OCI-M1 (cell line): ENCODE measurements at regions not wholly inside any gene's neighbourhood (a gene's known extent, or its start where the extent isn't known, plus 50 kb on each side); places are given as distances from the start of the nearest gene placed in this dataset.

Source experiments
- DNase-seq: peaks from one replicate; lab custom pipeline; 2025; lab: John Stamatoyannopoulos, UW

DNA sequence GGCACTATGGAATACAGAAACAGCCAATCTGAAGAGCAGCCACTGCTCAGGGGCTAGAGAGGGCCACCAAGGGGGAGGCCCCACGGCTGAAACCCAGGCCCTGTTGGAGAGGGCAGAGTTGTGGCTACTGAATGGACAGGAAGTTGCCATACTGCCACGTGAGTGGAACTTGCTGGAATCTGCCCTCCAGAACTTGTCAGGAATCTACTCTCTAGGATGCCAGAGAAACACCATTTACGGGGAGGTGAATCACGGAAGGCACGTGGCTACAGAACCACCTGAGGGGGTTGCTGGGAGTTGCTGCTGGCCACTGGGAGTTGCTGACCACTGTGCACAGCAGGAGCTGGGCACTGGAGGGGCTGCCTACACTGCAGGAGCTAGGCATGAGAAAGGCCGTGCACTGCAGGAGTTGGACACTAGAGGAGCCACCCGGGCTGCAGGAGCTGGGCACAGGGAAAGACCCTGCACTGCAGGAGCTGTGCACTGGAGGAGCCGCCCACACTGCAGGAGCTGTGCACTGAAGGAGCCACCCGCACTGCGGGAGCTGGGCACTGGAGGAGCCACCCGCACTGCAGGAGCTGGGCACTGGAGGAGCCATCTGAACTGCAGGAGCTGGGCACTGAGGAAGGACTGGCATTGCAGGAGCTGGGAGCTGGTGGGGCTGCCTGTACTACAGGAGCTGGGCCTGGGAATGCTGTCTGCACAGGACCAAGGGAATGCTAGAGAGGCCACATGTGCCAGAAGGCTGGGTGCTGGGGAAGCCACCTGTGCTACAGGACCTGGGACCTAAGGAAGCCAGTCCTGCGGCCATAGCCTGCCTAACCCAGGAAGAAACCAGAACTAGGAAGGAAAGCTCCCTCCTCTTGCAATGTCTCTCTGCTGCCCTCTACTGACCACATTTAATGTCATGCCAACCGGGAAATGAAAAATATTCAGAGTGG lies 343.4 kb downstream of the MATN1 start:
- peak; percentile 79 for DNase-seq

DNA sequence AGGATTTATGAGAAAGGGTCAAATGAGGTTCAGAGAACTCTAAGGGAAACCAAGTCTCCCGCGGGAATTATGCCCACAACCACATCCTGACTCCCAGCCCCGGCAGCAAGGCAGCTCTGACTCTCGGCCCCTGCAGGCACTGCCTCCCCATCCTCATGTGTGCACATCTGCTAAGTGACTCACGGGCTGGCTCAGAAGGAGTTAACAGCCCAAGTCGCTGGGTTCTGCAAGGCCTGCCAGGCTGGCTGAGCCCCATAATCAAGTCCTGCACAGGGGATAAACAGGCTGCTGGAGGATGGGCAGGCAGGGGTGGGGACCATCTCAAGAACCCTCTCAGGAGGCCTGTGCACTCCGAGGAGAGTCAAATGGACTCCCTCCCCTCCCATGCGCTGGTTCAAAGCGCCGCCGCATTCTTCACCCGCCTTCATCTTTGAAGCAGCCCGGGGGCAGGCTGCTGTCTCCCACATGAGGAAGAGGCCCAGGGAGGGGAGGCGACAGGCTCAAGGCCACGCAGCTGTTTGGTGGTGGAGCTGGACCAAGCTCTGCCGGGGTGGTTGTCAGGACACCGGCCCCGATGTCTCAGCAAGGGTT lies 344.3 kb downstream of the MATN1 start:
- DNase-seq: no peak

DNA sequence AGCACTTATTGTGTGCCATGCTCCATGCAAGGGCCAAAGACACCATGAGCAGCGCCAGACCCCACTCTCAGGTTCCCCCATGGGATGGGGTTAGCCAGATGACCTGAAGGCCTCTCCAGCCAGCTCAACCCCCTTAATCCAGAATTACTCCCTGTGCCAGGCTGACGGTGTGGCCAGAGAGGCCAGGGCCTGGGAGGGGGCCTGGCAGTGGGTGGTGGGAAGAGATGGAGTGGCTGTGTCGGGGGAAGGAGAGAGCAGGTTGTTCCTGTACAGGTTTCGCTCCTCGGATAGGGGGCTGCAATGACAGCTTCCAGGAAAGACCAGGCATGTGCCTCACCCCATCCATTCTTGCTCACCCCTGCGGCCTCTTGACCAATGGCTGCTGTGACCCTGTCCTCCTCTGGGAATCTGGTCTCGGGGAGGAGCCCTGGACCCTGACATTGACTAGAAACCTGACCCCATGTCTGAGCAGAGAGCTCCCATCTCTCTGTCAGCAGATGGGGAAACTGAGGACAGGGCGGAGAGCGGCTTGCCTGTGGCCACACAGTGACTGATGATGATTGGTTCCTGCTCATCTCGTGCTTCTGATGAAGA lies 345.3 kb downstream of the MATN1 start:
- no peak for DNase-seq

DNA sequence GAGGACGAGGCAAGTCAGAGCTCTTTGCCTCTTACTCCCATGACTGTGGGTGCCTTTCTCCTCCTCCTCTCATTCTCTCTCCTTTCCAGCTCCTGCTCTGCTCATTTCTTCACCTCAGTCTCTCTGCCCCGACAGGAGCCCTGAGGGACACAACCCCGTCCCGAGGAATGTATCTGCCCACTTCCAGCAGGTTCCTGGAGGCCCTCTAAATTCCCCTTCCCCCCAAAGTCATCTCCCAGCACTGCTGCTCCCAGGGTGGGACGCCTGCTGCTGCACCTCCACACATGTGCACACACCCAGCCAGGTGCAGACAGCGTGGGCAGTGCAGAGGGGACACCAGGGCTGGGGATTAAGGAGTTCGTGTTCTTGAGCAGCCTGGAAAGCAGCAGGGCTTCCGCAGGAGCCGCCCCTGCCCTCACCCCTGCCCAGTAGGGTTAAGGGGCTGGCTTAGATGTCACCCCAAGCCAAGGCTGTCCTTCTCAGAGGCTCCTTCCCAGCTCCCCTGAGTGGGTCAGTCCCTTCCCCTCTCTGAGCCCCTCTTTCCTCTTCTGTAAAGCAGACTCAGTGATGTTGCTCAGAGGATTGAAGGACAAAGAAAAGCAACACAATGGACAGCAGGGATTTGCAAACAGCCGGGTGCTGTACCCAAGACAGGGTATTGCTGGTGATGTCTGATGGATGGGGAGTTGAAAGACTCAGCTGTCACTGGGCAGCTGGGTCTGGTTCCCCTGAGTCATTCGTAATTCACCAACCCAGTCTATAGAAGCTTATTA lies 346.0 kb downstream of the MATN1 start:
- no peak for DNase-seq

DNA sequence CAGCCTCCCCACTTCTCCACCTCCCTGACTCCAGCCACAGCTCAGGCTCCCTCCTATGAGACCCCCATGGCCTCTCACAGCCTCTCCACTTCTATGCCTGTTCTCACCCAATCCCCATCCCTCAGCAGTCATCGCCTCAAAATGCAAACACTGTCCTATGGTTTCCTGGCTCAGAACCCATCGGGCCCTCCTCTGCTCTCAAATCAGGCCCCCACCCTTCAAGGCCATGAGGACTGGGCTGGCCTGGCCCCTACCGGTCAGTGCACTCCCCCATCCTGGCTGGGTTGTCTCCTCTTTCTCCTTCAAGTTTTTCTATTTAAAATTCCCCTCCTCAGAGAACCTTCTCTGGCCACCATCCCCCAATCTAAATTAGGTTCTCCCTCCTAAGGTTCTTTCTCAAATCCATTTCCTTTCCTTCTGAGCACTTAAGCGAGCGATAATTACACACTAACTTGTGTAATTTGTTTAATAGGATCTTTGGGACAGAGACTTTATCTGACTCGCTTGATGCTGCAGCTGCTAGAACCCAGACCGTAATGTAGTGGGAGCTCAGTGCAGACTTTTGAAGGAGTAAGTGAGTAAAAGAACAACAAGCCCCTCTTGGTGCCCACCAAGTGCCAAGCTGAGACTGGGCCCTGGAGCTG lies 347.2 kb downstream of the MATN1 start:
- DNase-seq: no peak

DNA sequence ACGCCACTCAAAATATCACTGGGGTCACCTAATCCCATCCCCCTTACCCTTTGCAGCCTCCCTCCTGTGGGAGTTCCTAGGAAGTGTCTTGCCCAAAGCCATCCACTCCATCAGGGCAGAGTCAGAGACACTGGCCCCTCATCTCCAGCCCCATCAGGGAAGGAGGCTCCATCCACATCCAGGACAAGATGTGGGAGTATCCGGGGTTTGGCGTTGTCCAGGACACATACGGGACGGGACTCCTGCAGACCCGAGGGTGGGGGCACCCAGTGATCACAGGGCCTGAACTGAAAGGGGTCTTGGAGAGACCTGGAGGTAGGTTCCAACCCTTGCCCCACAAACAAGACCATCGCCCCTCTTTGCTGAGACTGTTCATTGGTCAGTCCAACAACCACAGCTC lies 348.2 kb downstream of the MATN1 start:
- no peak for DNase-seq

DNA sequence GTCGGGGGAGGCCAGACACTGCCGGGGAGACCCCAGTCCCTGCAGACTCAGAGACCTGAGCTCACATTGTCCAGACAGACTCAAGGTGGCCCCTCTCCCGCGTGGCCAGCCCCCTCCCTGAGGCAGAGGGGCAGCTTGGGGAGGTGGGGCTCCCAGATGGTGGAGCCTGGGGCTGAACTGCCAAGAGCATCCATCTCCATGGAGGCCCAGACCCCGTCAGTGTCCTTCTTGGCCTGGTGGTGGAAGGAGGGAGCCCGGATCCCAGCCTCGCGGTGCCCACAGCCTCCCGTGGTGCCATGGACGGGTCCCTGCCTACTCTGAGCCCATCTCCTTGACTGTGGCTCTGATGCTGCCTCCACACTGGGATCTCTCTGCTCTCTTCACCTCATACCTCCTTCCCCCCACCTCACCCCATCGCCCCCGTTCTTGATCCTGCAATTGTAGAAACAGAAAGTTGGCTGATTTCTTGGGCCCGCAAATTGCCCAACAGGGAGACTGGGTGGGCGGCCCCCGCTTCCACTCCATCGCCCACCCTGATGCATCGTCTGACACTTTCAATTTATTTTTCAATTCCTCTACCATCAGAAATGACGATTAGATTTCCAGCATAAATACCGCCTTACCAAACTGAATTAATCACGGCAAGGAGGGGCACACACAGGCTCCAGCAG lies 348.9 kb downstream of the MATN1 start:
- DNase-seq: no peak

DNA sequence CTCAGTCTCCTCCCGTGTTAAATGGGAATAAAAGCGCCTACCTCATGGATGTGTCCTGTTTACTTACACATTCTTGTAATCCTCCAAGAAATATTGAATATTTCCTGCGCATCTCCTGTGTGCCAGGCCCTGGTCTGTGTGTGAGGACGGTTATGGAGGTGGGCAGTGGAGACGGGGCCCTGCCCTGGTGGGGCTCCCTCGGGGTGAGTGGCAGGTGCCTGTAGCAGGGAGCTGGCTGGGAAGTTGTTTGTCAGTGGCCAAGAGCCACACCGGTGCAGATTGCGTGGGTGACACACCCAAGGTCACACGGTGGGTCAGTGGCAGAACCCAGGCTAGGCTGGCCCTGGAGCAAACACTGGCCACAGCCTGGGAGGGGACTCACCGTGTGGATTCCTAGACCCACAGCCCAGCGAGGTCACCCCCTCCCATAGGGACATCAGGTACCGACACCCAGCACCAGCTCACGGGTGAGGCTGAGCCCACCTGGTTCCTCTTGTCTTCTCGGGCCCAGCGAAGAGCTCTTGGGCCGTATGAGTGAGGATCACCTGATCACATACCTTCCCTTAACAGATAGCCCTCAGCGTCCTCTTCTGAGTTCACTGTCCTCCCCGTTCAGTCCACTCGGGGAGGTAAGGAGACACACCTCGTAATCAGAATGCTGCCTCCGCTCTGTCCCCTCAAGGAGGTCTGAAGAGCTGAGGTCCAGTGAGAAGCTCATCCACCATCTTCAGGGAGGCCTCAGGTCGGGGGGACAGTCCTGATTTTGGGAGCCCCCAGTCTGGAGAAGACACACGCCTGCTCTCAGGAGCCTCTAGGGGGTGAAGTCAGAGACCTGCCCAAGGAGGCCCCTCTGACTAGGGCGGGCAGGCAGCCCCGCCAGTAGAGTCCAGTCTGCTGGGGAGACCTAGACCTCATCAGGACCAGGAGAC lies 349.6 kb downstream of the MATN1 start:
- DNase-seq: no peak

- no peak for DNase-seq
Measured at GRCh38 chr1:30372792-30373433, 350.5 kb downstream of the MATN1 start.

- DNase-seq: no peak
Measured at GRCh38 chr1:30371888-30372791, 351.2 kb downstream of the MATN1 start.

DNA sequence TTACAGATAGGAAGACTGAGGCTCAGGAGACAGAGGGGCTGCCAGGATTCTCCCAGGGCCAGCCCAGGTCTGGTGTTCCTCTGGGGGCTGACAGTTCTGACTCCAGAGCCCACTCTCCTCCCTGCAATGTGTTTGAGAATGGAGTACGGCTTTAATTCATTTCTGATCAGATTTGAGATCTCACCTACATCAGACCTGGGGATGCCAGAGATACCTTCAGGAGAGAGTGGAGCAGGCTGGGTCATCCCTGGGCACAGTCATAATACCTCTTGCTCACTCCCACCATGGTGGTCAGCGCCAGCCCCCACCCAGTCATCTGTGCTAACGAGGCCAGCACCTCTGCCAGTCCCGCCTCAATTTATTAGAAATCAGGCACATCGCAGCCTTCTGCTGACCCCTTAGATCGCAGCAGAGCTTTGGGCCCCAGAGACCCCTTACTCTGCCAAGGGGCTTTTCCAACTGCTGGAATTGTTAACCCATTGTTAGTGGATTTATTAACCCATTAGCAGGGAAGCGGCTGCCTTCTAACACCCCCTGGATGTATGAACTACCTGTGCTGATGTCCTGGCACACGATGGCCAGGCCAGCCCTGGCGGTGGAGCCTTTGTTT lies 352.1 kb downstream of the MATN1 start:
- no peak for DNase-seq

DNA sequence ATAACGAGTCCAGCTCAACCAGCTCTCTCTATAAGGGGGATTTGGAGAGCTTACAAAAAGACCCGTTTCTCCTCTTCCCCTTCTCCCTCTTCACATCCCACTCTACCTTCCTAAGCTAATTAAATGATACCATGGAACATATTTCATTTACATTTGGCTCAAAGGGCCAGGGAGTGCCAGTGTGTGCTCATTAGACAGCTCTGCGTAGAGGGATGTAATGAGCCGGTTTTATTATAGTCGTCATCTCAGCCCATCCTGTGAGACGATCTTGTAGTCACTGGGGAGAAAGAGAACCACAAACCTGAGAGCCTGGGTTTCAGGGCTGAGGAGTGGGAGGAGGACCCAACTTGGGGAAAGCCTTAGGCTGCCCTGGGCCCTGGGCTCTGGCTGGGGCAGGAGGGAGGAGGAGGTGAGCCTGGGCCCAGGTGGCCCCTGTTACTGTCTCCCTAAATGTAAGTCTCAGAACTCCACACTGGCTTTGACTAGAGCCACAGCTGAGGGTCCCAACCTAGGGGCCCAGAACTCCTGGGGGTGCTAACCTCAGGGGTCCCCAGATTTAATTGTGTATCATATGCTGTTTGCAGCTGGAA lies 354.6 kb downstream of the MATN1 start:
- no peak for DNase-seq

GRCh38 chr1:30366911-30367310 lies 356.5 kb downstream of the MATN1 start:
- no peak for DNase-seq

DNA sequence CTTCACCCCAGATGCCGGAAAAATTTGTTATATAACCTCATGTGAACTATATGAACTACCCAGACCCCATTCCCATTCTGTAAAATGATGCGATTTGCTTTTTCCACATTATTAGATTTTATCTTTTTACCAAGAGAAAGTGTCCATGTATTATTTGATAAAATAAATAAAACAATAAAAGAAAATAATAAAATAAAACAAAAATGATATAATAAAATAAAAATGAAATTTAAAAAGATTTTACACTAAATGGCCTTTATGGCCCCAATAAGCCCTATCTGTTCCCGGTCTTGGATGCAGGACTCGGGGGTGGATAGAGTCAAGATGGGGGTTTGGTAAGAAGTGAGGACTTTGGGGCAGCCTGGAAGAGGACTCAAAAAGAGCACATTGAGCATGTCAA lies 357.2 kb downstream of the MATN1 start:
- DNase-seq: no peak

DNA sequence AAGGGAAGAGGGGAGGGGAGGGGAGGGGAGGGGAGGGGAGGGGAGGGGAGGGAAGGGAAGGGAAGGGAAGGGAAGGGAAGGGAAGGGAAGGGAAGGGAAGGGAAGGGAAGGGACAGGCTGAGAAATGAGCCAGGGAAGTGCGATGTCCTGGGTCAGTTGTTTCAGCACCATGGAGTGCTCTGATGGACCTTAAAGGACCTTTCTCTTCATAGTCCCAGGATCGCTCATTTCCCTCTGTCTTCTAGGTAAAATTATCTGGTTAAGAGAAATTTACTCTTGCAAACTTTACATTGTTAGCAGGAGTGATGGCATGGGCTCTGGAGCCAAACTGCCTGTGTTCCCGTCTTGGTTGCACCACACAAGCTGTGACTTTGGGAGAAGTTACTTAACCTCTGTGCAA lies 357.8 kb downstream of the MATN1 start:
- DNase-seq: no peak

GRCh38 chr1:30363031-30363430 lies 360.4 kb downstream of the MATN1 start:
- DNase-seq: no peak

DNA sequence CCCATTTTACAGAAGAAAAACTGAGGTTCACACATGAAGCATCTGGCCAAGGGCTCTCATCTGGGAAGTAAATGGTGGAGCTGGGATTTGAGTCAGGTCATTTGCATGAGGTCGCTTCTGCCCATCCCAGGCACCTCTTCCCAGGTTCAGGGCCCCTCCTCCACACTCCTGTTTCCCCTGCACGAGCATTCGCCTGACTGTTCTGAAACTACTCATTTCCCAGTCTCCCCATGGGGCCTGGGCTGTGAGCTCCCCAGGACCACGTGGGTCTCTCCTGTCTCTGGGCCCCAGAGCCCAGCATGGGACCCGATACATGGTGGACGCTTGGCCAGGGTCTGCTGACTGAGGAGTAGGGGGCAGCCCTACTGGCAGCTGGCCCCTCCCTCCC lies 360.8 kb downstream of the MATN1 start:
- no peak for DNase-seq
